Loucy (cell line): ENCODE measurements at regions not wholly inside any gene's neighbourhood (a gene's known extent, or its start where the extent isn't known, plus 50 kb on each side); places are given as distances from the start of the nearest gene placed in this dataset.

Experiments used
- H2AFZ ChIP-seq: fragments of 200-600 bp; sonication (generic); 2 replicates; pipeline ENCODE4 v1.6.0; 2016; ENCODE audit warnings: antibody characterized with exemption, mild to moderate bottlenecking, low read length, moderate library complexity
- H3F3A ChIP-seq: fragments of 200-600 bp; 2 replicates; pipeline ENCODE4 v1.6.0; 2016; ENCODE audit warnings: antibody characterized with exemption, low read depth, mild to moderate bottlenecking
- H3K27me3 ChIP-seq: fragments of 200-600 bp; sonication (generic); 2 replicates; pipeline ENCODE4 v1.6.1; 2014; ENCODE audit warnings: low read length, mild to moderate bottlenecking; ENCODE audit not compliant: insufficient read depth, poor library complexity, severe bottlenecking
- H3K36me3 ChIP-seq: fragments of 200-600 bp; sonication (generic); 2 replicates; pipeline ENCODE4 v1.6.1; 2016; ENCODE audit warnings: low read length; ENCODE audit not compliant: insufficient read depth
- H3K4me1 ChIP-seq: fragments of 200-600 bp; sonication (generic); 2 replicates; pipeline ENCODE4 v1.5.1; 2014; ENCODE audit warnings: low read length, mild to moderate bottlenecking; ENCODE audit not compliant: insufficient read depth, poor library complexity, severe bottlenecking
- H3K4me2 ChIP-seq: fragments of 200-600 bp; sonication (generic); 2 replicates; pipeline ENCODE4 v1.6.0; 2014; ENCODE audit warnings: antibody characterized with exemption, low read length, low read depth, mild to moderate bottlenecking; ENCODE audit not compliant: poor library complexity, severe bottlenecking
- H3K4me3 ChIP-seq: fragments of 200-600 bp; sonication (generic); 2 replicates; pipeline ENCODE4 v1.5.1; 2014; ENCODE audit warnings: low read length, mild to moderate bottlenecking, mixed read lengths; ENCODE audit not compliant: poor library complexity, severe bottlenecking
- H3K79me2 ChIP-seq: fragments of 200-600 bp; sonication (generic); 2 replicates; pipeline ENCODE4 v1.6.1; 2014; ENCODE audit warnings: low read length; ENCODE audit not compliant: insufficient read depth
- H3K9ac ChIP-seq: fragments of 200-600 bp; sonication (generic); 2 replicates; pipeline ENCODE4 v1.6.0; 2014; ENCODE audit warnings: mild to moderate bottlenecking, low read depth, low read length, moderate library complexity; ENCODE audit not compliant: poor library complexity, severe bottlenecking
- H3K9me2 ChIP-seq: fragments of 200-600 bp; sonication (generic); replicated peaks from 2 replicates; pipeline ENCODE4 v1.6.1; 2016; ENCODE audit warnings: low read depth, low read length, mixed read lengths
- H3K9me3 ChIP-seq: fragments of 200-600 bp; sonication (generic); 2 replicates; pipeline ENCODE4 v1.6.1; 2014; ENCODE audit warnings: mild to moderate bottlenecking, antibody characterized with exemption, low read length, low read depth; ENCODE audit not compliant: insufficient read depth
- H4K20me1 ChIP-seq: fragments of 200-600 bp; sonication (generic); 2 replicates; pipeline ENCODE4 v1.6.0; 2014; ENCODE audit warnings: antibody characterized with exemption, low read length, mild to moderate bottlenecking; ENCODE audit not compliant: insufficient read depth, poor library complexity, severe bottlenecking
- EZH2phosphoT487 ChIP-seq: fragments of 200-600 bp; IDR thresholded peaks from 2 replicates; pipeline ENCODE4 v1.6.1; 2018; ENCODE audit warnings: antibody characterized with exemption, mild to moderate bottlenecking, moderate library complexity, borderline replicate concordance
- TF ChIP-seq, protein P1 (sequence below): fragments of 200-600 bp; sonication (generic); conservative IDR thresholded peaks from 2 replicates; pipeline ENCODE4 v1.5.1; 2014; ENCODE audit warnings: mild to moderate bottlenecking, antibody characterized with exemption, low read length

DNA sequence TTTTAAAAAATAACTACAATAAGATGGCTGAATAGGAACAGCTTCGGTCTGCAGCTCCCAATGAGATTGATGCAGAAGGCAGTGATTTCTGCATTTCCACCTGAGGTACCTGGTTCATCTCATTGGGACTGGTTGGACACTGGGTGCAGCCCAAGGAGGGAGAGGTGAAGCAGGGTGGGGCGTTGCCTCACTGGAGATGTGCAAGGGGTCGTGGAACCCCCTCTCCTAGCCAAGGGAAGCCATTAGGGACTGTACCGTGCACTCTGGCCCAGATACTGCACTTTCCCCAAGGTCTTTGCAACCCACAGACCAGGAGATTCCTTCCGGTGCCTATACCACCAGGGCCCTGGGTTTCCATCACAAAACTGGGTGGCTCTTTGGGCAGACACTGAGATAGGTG is 640.1 kb downstream of the IQCM start:
- H3K4me3 ChIP-seq: no peak overlapping the region
- H3K79me2 ChIP-seq: no peaks in the 10 kb centered on the region
- no peak overlapping the region for H3K4me2 ChIP-seq
- no peak overlapping the region for H2AFZ ChIP-seq
- no peaks in the 10 kb centered on the region for H3K9me2 ChIP-seq
- no peaks in the 10 kb centered on the region for H3K27me3 ChIP-seq
- H4K20me1 ChIP-seq: no peaks in the 10 kb centered on the region
- H3K4me1 ChIP-seq: no peaks in the 10 kb centered on the region
- no peaks in the 10 kb centered on the region for H3K36me3 ChIP-seq
- H3F3A ChIP-seq: no peaks in the 10 kb centered on the region
- TF ChIP-seq, protein P1, sequence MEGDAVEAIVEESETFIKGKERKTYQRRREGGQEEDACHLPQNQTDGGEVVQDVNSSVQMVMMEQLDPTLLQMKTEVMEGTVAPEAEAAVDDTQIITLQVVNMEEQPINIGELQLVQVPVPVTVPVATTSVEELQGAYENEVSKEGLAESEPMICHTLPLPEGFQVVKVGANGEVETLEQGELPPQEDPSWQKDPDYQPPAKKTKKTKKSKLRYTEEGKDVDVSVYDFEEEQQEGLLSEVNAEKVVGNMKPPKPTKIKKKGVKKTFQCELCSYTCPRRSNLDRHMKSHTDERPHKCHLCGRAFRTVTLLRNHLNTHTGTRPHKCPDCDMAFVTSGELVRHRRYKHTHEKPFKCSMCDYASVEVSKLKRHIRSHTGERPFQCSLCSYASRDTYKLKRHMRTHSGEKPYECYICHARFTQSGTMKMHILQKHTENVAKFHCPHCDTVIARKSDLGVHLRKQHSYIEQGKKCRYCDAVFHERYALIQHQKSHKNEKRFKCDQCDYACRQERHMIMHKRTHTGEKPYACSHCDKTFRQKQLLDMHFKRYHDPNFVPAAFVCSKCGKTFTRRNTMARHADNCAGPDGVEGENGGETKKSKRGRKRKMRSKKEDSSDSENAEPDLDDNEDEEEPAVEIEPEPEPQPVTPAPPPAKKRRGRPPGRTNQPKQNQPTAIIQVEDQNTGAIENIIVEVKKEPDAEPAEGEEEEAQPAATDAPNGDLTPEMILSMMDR: no peak
- TF ChIP-seq EZH2phosphoT487: no peak
- H3K9ac ChIP-seq: no peak overlapping the region
- H3K9me3 ChIP-seq: no peaks in the 10 kb centered on the region

DNA sequence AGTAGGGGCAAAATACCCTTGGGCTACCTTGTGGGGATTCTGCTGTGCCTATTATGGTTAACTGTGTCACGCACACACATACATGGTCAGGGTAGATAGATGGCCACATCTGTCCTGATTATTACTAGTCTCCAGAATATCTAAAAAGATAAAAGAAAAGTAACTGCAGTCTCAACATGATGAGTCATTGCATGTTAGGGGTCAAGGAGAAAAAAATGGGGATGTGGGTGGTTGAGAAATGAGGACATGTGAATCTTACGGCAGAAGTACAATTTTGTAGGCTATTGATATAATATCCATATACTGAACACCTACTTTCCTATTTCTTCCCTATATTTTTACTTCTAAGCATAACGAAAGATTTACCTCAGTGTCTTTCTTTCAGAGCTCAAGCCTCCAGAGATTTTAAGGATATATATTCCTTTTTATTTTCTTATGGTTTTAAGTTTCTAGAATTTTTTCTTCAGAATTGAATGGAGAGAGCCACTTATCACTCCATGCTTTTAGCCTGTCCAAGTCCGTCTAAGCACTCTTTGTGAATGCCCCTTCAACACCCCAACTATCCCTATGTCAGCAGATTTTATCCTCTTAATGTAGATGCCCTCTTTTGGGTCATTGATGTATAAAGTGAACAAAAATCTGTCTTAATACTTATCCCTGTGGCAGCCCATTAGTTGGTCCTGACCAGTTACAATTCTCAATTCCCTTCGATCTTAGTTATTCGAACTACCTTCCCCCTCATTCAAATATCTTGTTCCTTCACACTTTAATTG is 642.2 kb downstream of the IQCM start:
- Histone ChIP-seq H3F3A (no peaks in the 10 kb centered on the region), H2AFZ (no peak overlapping the region), H3K9ac (no peak overlapping the region), H3K9me3 (no peaks in the 10 kb centered on the region), H3K4me3 (no peak overlapping the region), H3K4me1 (no peaks in the 10 kb centered on the region), H3K79me2 (no peaks in the 10 kb centered on the region), H3K9me2 (no peaks in the 10 kb centered on the region), H3K4me2 (no peak overlapping the region), H3K27me3 (no peaks in the 10 kb centered on the region), H3K36me3 (no peaks in the 10 kb centered on the region), H4K20me1 (no peaks in the 10 kb centered on the region)
- no peak for TF ChIP-seq EZH2phosphoT487
- TF ChIP-seq, protein P1: no peak

DNA sequence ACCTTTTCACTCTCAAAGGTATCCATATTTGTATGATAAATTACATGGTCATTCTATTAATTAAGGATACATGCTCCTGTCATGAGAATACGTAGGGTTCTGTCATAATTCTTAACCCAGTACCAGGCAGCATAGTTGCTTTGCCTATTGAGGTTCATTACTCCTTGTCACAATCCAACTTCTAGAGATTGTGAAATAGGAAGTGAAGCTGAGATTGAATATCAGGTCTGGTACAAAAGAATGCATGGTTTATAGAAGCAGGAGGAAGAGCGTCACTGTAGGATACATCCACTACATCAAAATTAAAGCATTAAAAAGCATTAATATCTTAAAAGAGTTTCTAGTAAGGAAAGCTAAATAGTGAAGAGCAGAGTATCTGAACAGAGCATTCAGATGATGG is 647.0 kb downstream of the IQCM start:
- no peaks in the 10 kb centered on the region for H3K79me2 ChIP-seq
- no peak overlapping the region for H3K4me2 ChIP-seq
- H4K20me1 ChIP-seq: no peaks in the 10 kb centered on the region
- H3K4me1 ChIP-seq: no peaks in the 10 kb centered on the region
- no peak overlapping the region for H3K9ac ChIP-seq
- no peaks in the 10 kb centered on the region for H3F3A ChIP-seq
- no peak overlapping the region for H2AFZ ChIP-seq
- H3K9me2 ChIP-seq: no peaks in the 10 kb centered on the region
- H3K27me3 ChIP-seq: no peaks in the 10 kb centered on the region
- H3K36me3 ChIP-seq: no peaks in the 10 kb centered on the region
- TF ChIP-seq EZH2phosphoT487: no peak
- TF ChIP-seq, protein P1: no peak
- no peak overlapping the region for H3K4me3 ChIP-seq
- H3K9me3 ChIP-seq: no peaks in the 10 kb centered on the region
